Kidney epithelial cell (primary cell): ENCODE measurements at regions not wholly inside any gene's neighbourhood (a gene's known extent, or its start where the extent isn't known, plus 50 kb on each side); places are given as distances from the start of the nearest gene placed in this dataset.
A peak's percentile ranks its signal among the peaks of the same experiment; 100 is the strongest.
"Not testable (repeated sequence)": the region's sequence is repeated elsewhere in the genome, so short reads cannot be mapped to it uniquely, and the experiment has no call there.

Source experiments
- DNase-seq: peaks from one replicate; pipeline ENCODE4 v3.0.0-alpha.2; 2010; ENCODE audit warnings: low read depth
- H3K27me3 ChIP-seq: 2 replicates; pipeline ENCODE4 v1.6.0; 2011; ENCODE audit warnings: low read length; ENCODE audit not compliant: control insufficient read depth, insufficient read depth
- H3K36me3 ChIP-seq: 2 replicates; pipeline ENCODE4 v1.5.1; 2011; ENCODE audit warnings: low read length; ENCODE audit not compliant: control insufficient read depth, insufficient read depth
- H3K4me3 ChIP-seq: 2 replicates; pipeline ENCODE4 v1.5.1; 2011; ENCODE audit warnings: low read depth, mild to moderate bottlenecking, control low read depth, low read length
- TF ChIP-seq, protein P1 (sequence below): IDR thresholded peaks from 2 replicates; pipeline ENCODE4 v1.5.1; 2011; ENCODE audit warnings: mild to moderate bottlenecking, moderate library complexity, low read length, control low read depth, inconsistent platforms; ENCODE audit not compliant: insufficient read depth, poor library complexity, severe bottlenecking

DNA sequence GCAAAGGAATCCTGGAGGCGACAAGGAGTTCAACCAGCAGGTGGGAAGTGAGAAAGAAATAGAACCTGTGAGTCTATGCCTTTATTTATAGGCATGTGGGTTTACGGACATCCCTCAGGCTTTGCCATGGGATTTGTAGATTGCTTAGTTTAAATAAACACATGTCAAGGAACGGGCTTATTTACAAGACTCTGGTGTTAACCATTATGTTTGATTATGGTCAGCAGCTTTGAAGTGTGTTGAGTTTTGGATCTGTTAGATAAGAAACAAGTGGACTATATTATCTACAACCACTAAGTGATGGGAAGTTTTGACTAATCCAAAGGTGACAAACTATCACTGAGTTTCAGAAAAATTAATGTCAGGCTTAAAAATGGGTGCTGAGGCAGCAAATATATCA lies 143.2 kb downstream of the SLITRK5 start:
- H3K27me3 ChIP-seq, result no peaks in the 10 kb centered on the region
- TF ChIP-seq, protein P1, sequence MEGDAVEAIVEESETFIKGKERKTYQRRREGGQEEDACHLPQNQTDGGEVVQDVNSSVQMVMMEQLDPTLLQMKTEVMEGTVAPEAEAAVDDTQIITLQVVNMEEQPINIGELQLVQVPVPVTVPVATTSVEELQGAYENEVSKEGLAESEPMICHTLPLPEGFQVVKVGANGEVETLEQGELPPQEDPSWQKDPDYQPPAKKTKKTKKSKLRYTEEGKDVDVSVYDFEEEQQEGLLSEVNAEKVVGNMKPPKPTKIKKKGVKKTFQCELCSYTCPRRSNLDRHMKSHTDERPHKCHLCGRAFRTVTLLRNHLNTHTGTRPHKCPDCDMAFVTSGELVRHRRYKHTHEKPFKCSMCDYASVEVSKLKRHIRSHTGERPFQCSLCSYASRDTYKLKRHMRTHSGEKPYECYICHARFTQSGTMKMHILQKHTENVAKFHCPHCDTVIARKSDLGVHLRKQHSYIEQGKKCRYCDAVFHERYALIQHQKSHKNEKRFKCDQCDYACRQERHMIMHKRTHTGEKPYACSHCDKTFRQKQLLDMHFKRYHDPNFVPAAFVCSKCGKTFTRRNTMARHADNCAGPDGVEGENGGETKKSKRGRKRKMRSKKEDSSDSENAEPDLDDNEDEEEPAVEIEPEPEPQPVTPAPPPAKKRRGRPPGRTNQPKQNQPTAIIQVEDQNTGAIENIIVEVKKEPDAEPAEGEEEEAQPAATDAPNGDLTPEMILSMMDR, result no peak
- H3K4me3 ChIP-seq, result no peak overlapping the region
- DNase-seq, result no peak
- H3K36me3 ChIP-seq, result no peaks in the 10 kb centered on the region

GRCh38 chr13:87820241-87820640 lies 149.1 kb downstream of the SLITRK5 start:
- DNase-seq, result no peak
- TF ChIP-seq, protein P1, result no peak

DNA sequence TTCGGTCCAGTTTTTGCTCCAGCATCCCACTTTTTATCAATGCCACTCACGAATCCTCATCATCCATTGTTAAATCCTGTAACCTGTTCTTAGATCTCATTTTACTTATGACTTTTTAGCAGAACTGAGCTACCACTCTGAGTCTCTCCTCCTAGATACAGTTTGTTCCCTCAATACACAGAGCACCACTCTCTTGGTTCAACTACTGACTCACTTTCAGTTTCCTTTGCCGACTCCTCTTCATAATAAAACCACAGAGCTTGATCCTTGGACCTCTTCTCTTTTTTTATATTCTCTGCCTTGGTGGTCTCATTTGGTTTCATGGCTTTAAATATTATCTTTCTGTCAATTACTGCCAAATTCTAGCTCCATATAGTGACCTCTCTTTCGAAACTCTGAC lies 150.3 kb downstream of the SLITRK5 start:
- no peak for DNase-seq
- Histone ChIP-seq H3K27me3 (no peaks in the 10 kb centered on the region), H3K36me3 (no peaks in the 10 kb centered on the region), H3K4me3 (no peak overlapping the region)
- TF ChIP-seq, protein P1, result no peak

More at GRCh38 chr13:87820241-87820640, 149.1 kb downstream of the SLITRK5 start:
- H3K36me3 ChIP-seq, result no peaks in the 10 kb centered on the region
- H3K4me3 ChIP-seq, result no peak overlapping the region
- H3K27me3 ChIP-seq, result no peaks in the 10 kb centered on the region

DNA sequence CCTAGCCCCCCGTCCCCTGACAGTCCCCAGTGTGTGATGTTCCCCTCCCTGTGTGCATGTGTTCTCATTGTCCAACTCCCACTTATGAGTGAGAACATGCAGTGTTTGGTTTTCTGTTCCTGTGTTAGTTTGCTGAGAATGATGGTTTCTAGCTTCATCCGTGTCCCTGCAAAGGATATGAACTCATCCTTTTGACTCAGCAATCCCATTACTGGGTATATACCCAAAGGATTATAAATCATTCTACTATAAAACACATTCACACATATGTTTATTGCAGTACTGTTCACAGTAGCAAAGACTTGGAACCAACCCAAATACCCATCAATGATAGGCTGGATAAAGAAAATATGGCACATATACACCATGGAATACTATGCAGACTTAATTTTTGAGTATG lies 155.1 kb downstream of the SLITRK5 start:
- not testable (repeated sequence) for H3K27me3 ChIP-seq, H3K36me3 ChIP-seq, DNase-seq, H3K4me3 ChIP-seq

GRCh38 chr13:87827479-87827878 lies 156.3 kb downstream of the SLITRK5 start:
- DNase-seq, result peak; percentile 56
- no peaks in the 10 kb centered on the region for H3K27me3 ChIP-seq
- TF ChIP-seq, protein P1, result no peak
- no peak overlapping the region for H3K4me3 ChIP-seq
- no peaks in the 10 kb centered on the region for H3K36me3 ChIP-seq

DNA sequence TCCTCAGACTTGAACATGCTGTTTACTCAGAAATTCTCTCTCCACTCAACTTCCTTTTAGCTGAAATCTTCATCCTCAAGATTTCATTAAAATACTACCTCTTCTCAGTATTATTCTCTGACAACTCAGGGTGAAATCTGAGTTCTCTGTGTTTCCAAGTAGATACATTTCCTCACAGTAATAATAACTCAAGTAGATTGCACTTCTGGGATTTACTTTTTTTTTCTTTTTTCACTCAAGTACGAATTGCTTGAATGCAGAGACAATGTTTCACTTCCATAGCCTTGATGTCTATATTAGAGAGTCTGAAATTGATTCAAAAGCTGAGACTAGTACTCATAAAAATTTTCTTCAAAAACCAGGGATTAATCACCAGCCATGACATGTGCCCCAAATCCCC lies 166.4 kb downstream of the SLITRK5 start:
- H3K27me3 ChIP-seq, result no peaks in the 10 kb centered on the region
- H3K36me3 ChIP-seq, result no peaks in the 10 kb centered on the region
- TF ChIP-seq, protein P1, result no peak
- no peak overlapping the region for H3K4me3 ChIP-seq
- no peak for DNase-seq
